Lung (tissue), 11 donors: ENCODE measurements at regions not wholly inside any gene's neighbourhood (a gene's known extent, or its start where the extent isn't known, plus 50 kb on each side); places are given as distances from the start of the nearest gene placed in this dataset.

ENCODE experiments used
- ATAC-seq: fragments of 200-7000 bp; cut with Tn5 transposase; one replicate; pipeline ENCODE4 v1.9.1; 2020; ENCODE audit warnings: moderate number of reproducible peaks; ENCODE audit not compliant: insufficient read depth, low FRiP score
- DNase-seq, 3 donors: peaks; one replicate each; pipeline ENCODE4 v3.0.0-alpha.2; 2013 to 2017
- H3K27ac ChIP-seq, 2 donors: one replicate each; pipeline ENCODE4 v1.5.1; 2013; ENCODE audit warnings: mild to moderate bottlenecking in 2 of 2, moderate library complexity in 2 of 2, control low read depth in 1 of 2, inconsistent platforms in 1 of 2, low read depth in 1 of 2, low read length in 1 of 2
- H3K27me3 ChIP-seq, 3 donors: one replicate each; pipeline ENCODE4 v1.5.1; 2013; ENCODE audit warnings: low read length in 2 of 3; ENCODE audit not compliant: control insufficient read depth in 3 of 3, insufficient read depth in 3 of 3
- H3K36me3 ChIP-seq, 4 donors: one replicate each; pipeline ENCODE4 v1.5.1; 2013; ENCODE audit warnings: low read length in 4 of 4, mild to moderate bottlenecking in 1 of 4, moderate library complexity in 1 of 4; ENCODE audit not compliant: control insufficient read depth in 4 of 4, insufficient read depth in 4 of 4
- H3K4me1 ChIP-seq, 5 donors: one replicate each; pipeline ENCODE4 v1.5.1; 2013; ENCODE audit warnings: low read length in 5 of 5, mild to moderate bottlenecking in 2 of 5, moderate library complexity in 1 of 5; ENCODE audit not compliant: control insufficient read depth in 5 of 5, insufficient read depth in 5 of 5
- H3K4me3 ChIP-seq: one replicate; pipeline ENCODE4 v1.5.1; 2013; ENCODE audit warnings: mild to moderate bottlenecking, control low read depth, moderate library complexity
- H3K9ac ChIP-seq, 2 donors: one replicate each; pipeline ENCODE4 v1.5.1; 2013; ENCODE audit warnings: low read length in 2 of 2, control low read depth in 1 of 2; ENCODE audit not compliant: insufficient read depth in 1 of 2
- H3K9me3 ChIP-seq, 4 donors: one replicate each; pipeline ENCODE4 v1.5.1; 2013; ENCODE audit warnings: low read length in 3 of 4, mild to moderate bottlenecking in 1 of 4, moderate library complexity in 1 of 4; ENCODE audit not compliant: control insufficient read depth in 4 of 4, insufficient read depth in 3 of 4
- CTCF ChIP-seq: IDR thresholded peaks from 2 replicates; pipeline ENCODE4 v1.5.1; 2012; ENCODE audit warnings: mild to moderate bottlenecking; ENCODE audit errors: control extremely low read depth, extremely low read depth
- WGBS, 2 donors: extraction: QIAGEN DNeasy Blood & Tissue Kit; methylation state at CpG; one replicate each; pipeline ENCODE4 v1.1.7; 2013; 5-methylcytosine and 5-hydroxymethylcytosine counted together
- donor health status: control.
- donor health status: control.
- donor health status: Bipolar disorder and iron deficiency.
- donor health status: healthy.
- donor health status: DM: yes; HTN: yes; CAD: no.

GRCh38 chr6:139550361-139550760, 175.9 kb upstream of the CITED2 start:
- 75 to 83% methylated on average over 3 of the region's 3 CpGs for WGBS, 2 donors
- no peak for TF ChIP-seq CTCF
- Histone ChIP-seq H3K9me3 (no peaks in the 10 kb centered on the region), H3K27me3 (no peaks in the 10 kb centered on the region), H3K27ac (no peak overlapping the region), H3K4me1 (peaks cover 0 to 18% (median 5%) of the 10 kb centered on the region in 5 donors), H3K9ac (no peak overlapping the region), H3K36me3 (no peaks in the 10 kb centered on the region), H3K4me3 (no peak overlapping the region)
- no peak for DNase-seq
- ATAC-seq = no peak

GRCh38 chr6:139549561-139550070, 175.2 kb upstream of the CITED2 start:
- H3K9ac ChIP-seq = no peak overlapping the region
- H3K4me3 ChIP-seq = no peak overlapping the region
- no peaks in the 10 kb centered on the region for H3K36me3 ChIP-seq
- ATAC-seq (no peak), DNase-seq (no peak)
- WGBS, 2 donors = 74 to 89% methylated on average over 5 of the region's 5 CpGs
- no peak overlapping the region for H3K27ac ChIP-seq
- no peak for TF ChIP-seq CTCF
- no peaks in the 10 kb centered on the region for H3K9me3 ChIP-seq
- H3K4me1 ChIP-seq = peaks cover 0 to 26% (median 9%) of the 10 kb centered on the region in 5 donors
- no peaks in the 10 kb centered on the region for H3K27me3 ChIP-seq

GRCh38 chr6:139547804-139548203, 173.4 kb upstream of the CITED2 start:
- Histone ChIP-seq H3K27me3 (no peaks in the 10 kb centered on the region), H3K27ac (no peak overlapping the region), H3K9ac (no peak overlapping the region), H3K4me1 (peaks cover 0 to 27% (median 9%) of the 10 kb centered on the region in 5 donors), H3K9me3 (no peaks in the 10 kb centered on the region), H3K36me3 (no peaks in the 10 kb centered on the region), H3K4me3 (no peak overlapping the region)
- no peak for TF ChIP-seq CTCF
- no peak for DNase-seq
- ATAC-seq = no peak
